Glutamatergic neuron (in vitro differentiated cells): ENCODE measurements at regions not wholly inside any gene's neighbourhood (a gene's known extent, or its start where the extent isn't known, plus 50 kb on each side); places are given as distances from the start of the nearest gene placed in this dataset.
"Not testable (repeated sequence)": the region's sequence is repeated elsewhere in the genome, so short reads cannot be mapped to it uniquely, and the experiment has no call there.

Experiments
- DNase-seq: peaks from one replicate; pipeline ENCODE4 v3.0.0; 2022
- H3K27ac Mint-ChIP-seq: one replicate; pipeline ENCODE4 v1.8.0; 2020; ENCODE audit warnings: mild to moderate bottlenecking, mixed read lengths, inconsistent platforms; ENCODE audit not compliant: unreplicated experiment
- H3K27me3 Mint-ChIP-seq: one replicate; pipeline ENCODE4 v1.8.0; 2020; ENCODE audit warnings: mild to moderate bottlenecking, moderate library complexity, mixed read lengths, inconsistent platforms; ENCODE audit not compliant: unreplicated experiment
- H3K36me3 Mint-ChIP-seq: one replicate; pipeline ENCODE4 v1.8.0; 2020; ENCODE audit warnings: mild to moderate bottlenecking, mixed read lengths, inconsistent platforms; ENCODE audit not compliant: unreplicated experiment
- H3K4me1 Mint-ChIP-seq: one replicate; pipeline ENCODE4 v1.8.0; 2020; ENCODE audit warnings: mild to moderate bottlenecking, low read depth, mixed read lengths, inconsistent platforms; ENCODE audit not compliant: unreplicated experiment
- H3K4me3 Mint-ChIP-seq: one replicate; pipeline ENCODE4 v1.8.0; 2020; ENCODE audit warnings: mild to moderate bottlenecking, mixed read lengths, inconsistent platforms; ENCODE audit not compliant: unreplicated experiment
- H3K9me3 Mint-ChIP-seq: one replicate; pipeline ENCODE4 v1.8.0; 2020; ENCODE audit warnings: mild to moderate bottlenecking, moderate library complexity, mixed read lengths, inconsistent platforms; ENCODE audit not compliant: unreplicated experiment
- TF ChIP-seq, protein P1 (sequence below): fragments of 200-600 bp; sonication (generic); IDR thresholded peaks from one replicate; pipeline ENCODE4 v1.5.0; 2021; ENCODE audit not compliant: partially characterized antibody, unreplicated experiment

DNA sequence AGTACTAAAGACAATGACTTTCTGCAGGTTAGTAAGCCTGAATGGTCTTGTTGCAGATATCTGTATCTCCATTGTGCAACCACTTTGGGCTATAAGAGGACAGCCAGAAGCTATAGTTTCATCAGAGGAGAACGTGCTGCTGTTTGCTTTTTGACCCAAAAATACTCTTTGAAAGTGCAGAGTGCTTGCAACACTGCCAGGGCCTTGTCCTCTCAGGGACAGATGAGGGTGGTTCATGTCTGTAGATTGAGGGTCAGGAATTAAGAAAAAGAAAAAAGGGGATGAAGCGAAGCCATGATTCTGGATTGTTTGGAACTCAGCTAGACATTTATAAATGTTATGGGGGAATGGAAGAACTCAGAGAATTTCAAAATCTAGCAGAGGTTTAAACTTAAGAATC is 212.5 kb downstream of the SEC23IP start:
- H3K27ac Mint-ChIP-seq = no peak overlapping the region
- no peak overlapping the region for H3K4me3 Mint-ChIP-seq
- DNase-seq = no peak
- peaks cover 16% of the 10 kb centered on the region for H3K4me1 Mint-ChIP-seq
- H3K9me3 Mint-ChIP-seq = no peaks in the 10 kb centered on the region
- no peaks in the 10 kb centered on the region for H3K36me3 Mint-ChIP-seq
- H3K27me3 Mint-ChIP-seq = peaks cover 2% of the 10 kb centered on the region
- TF ChIP-seq, protein P1, sequence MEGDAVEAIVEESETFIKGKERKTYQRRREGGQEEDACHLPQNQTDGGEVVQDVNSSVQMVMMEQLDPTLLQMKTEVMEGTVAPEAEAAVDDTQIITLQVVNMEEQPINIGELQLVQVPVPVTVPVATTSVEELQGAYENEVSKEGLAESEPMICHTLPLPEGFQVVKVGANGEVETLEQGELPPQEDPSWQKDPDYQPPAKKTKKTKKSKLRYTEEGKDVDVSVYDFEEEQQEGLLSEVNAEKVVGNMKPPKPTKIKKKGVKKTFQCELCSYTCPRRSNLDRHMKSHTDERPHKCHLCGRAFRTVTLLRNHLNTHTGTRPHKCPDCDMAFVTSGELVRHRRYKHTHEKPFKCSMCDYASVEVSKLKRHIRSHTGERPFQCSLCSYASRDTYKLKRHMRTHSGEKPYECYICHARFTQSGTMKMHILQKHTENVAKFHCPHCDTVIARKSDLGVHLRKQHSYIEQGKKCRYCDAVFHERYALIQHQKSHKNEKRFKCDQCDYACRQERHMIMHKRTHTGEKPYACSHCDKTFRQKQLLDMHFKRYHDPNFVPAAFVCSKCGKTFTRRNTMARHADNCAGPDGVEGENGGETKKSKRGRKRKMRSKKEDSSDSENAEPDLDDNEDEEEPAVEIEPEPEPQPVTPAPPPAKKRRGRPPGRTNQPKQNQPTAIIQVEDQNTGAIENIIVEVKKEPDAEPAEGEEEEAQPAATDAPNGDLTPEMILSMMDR = no peak

DNA sequence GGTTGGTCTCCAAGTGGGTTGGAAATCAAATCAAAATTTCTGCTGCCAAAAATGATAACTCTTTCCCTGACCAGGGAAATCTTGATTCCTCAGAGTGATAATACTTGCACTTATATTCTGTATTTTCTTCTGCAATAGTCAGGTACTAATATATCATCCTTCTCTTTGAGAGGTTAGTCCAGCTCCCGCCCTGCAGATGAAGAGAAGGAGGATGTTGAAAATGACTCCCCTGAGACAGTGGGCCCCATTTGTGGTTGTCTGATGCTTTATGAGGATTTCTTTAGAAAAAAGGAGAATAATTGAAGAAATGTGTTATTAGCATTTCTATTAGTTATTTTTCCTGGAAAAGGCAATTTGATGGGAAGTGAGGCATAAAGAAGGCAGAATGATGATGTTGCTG is 213.0 kb downstream of the SEC23IP start:
- TF ChIP-seq, protein P1 = no peak
- Mint-ChIP-seq H3K4me3 (no peak overlapping the region), H3K27ac (no peak overlapping the region), H3K36me3 (no peaks in the 10 kb centered on the region), H3K9me3 (no peaks in the 10 kb centered on the region), H3K4me1 (peaks cover 16% of the 10 kb centered on the region), H3K27me3 (peaks cover 2% of the 10 kb centered on the region)
- DNase-seq = no peak

DNA sequence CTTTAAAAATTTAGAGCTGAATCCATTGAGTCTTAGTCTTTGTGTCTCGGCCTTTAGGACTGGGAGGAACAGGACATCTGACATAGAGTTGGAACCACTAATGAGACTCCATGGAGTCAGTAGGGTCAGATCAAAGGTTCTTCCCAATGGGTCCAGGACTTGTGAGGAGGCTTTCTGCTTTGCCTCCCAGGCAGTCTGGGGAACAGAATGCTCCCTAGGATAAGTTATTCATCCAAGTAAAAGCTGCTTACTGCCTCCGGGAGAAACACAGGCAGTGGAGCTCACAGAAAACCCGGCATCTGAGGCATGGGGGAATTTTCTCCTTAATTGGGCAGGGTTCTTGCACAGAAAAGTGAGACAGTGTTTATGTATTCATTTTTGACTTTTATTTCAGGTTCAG is 216.4 kb downstream of the SEC23IP start:
- Mint-ChIP-seq H3K4me1 (peaks cover 10% of the 10 kb centered on the region), H3K27ac (no peak overlapping the region), H3K9me3 (no peaks in the 10 kb centered on the region)

DNA sequence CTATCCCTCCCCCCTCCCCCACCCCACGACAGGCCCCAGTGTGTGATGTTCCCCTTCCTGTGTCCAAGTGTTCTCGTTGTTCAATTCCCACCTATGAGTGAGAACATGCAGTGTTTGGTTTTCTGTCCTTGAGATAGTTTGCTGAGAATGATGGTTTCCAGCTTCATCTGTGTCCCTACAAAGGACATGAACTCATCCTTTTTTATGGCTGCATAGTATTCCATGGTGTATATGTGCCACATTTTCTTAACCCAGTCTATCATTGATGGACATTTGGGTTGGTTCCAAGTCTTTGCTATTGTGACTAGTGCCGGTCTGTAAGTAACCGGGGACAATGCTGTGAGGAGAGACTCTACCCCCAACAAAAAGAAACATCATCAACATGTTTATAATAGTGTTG is 217.2 kb downstream of the SEC23IP start:
- not testable (repeated sequence) for H3K4me3 Mint-ChIP-seq, H3K36me3 Mint-ChIP-seq, H3K27ac Mint-ChIP-seq, DNase-seq, H3K9me3 Mint-ChIP-seq, H3K27me3 Mint-ChIP-seq, H3K4me1 Mint-ChIP-seq

More for the DNA sequence above, 216.4 kb downstream of the SEC23IP start:
- Mint-ChIP-seq H3K36me3 (no peaks in the 10 kb centered on the region), H3K4me3 (no peak overlapping the region), H3K27me3 (peaks cover 3% of the 10 kb centered on the region)
- TF ChIP-seq, protein P1 = no peak
- DNase-seq = no peak

DNA sequence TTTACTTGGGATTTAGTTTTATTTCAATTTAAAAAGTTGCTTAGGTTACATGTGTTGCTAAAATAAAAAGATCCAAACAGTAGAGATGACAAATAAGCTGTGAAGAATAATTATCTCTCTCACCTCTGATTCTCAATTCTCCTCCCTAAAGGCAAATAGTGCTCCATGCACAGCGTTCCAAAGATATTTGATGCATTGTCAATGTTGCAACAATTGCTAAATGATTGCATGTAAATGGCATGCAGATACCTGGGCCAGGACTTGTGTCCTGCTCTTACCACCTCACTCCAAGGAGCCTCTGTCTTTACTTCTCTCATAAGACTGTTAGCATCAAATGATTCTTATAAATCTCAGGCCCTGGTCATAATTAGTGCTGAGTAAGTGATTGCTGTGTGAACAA is 217.7 kb downstream of the SEC23IP start:
- Mint-ChIP-seq H3K4me1 (peaks cover 4% of the 10 kb centered on the region), H3K27me3 (peaks cover 3% of the 10 kb centered on the region), H3K36me3 (no peaks in the 10 kb centered on the region), H3K4me3 (no peak overlapping the region), H3K27ac (no peak overlapping the region), H3K9me3 (no peaks in the 10 kb centered on the region)
- TF ChIP-seq, protein P1 = no peak
- no peak for DNase-seq

DNA sequence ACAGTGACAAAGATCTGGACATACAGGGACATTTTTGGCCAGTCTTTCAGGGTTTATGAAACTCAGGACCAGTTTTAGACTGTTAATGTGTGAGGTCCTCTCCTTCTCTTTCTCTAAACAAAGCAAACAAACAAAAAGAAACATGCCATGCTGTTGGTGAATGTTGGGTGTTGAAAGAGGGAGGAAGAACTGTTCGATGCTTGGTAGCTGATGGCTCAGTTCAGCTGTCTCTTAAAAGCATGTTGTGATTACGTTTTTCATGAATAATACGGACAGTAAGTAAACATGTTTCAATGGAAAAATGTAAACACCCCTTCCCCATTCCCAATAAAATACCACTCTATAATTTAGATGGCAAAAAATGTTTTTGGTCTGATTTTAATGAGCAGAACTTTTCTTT is 219.1 kb downstream of the SEC23IP start:
- no peak overlapping the region for H3K4me3 Mint-ChIP-seq
- TF ChIP-seq, protein P1 = no peak
- DNase-seq = no peak
- H3K9me3 Mint-ChIP-seq = no peaks in the 10 kb centered on the region
- no peak overlapping the region for H3K27ac Mint-ChIP-seq
- no peaks in the 10 kb centered on the region for H3K4me1 Mint-ChIP-seq
- peaks cover 3% of the 10 kb centered on the region for H3K27me3 Mint-ChIP-seq
- no peaks in the 10 kb centered on the region for H3K36me3 Mint-ChIP-seq
